Adrenal gland (tissue), 9 donors: ENCODE measurements at regions not wholly inside any gene's neighbourhood (a gene's known extent, or its start where the extent isn't known, plus 50 kb on each side); places are given as distances from the start of the nearest gene placed in this dataset.

ENCODE experiments used
- DNase-seq, 7 donors: peaks; one replicate each; pipeline ENCODE4 v3.0.0-alpha.2; 2019 to 2020
- H3K27ac ChIP-seq, 5 donors: fragments of 200-600 bp; sonication (generic) in 4 of 5; 1 replicate in 3 of 5; 2 replicates in 2 of 5; pipeline versions ENCODE4 v1.5.1 to v1.8.0; 2016 to 2020; ENCODE audit warnings: mild to moderate bottlenecking in 1 of 5
- H3K27me3 ChIP-seq: fragments of 200-600 bp; 2 replicates; pipeline ENCODE4 v1.8.0; 2021
- H3K36me3 ChIP-seq, 2 donors: fragments of 200-600 bp; replicated peaks in 1 of 2; 1 replicate in 1 of 2; 2 replicates in 1 of 2; pipeline versions ENCODE4 v1.5.1 to v1.8.0; 2018 to 2022
- H3K4me1 ChIP-seq, 2 donors: fragments of 200-600 bp; replicated peaks in 1 of 2; 1 replicate in 1 of 2; 2 replicates in 1 of 2; pipeline versions ENCODE4 v1.5.1 to v1.8.0; 2018 to 2021
- H3K4me3 ChIP-seq, 4 donors: fragments of 200-600 bp; sonication (generic) in 3 of 4; one replicate each; pipeline ENCODE4 v1.5.1; 2016 to 2018
- H3K9me3 ChIP-seq, 3 donors: fragments of 200-600 bp; sonication (generic) in 1 of 3; replicated peaks in 1 of 3; 1 replicate in 2 of 3; 2 replicates in 1 of 3; pipeline versions ENCODE4 v1.5.1 to v1.8.0; 2016 to 2021
- POLR2A ChIP-seq, 2 donors: fragments of 450-650 bp; IDR thresholded peaks; one replicate each; pipeline ENCODE4 v1.6.1; 2017; ENCODE audit warnings: antibody characterized with exemption in 2 of 2, mild to moderate bottlenecking in 2 of 2, moderate library complexity in 1 of 2
- WGBS, 4 donors: extraction: QIAGEN DNeasy Blood & Tissue Kit in 2 of 4; methylation state at CpG; one replicate each; pipeline versions ENCODE4 v1.1.5 to v1.1.7; 2013 to 2017; 5-methylcytosine and 5-hydroxymethylcytosine counted together
- intact Hi-C, 2 donors: fragments of 100-400 bp; cut with DNase I; formaldehyde crosslinking; loops; one replicate each; pipeline versions ENCODE4 v1.14.1 to v1.15.0; 2022 to 2023
- TF ChIP-seq, protein P1 (sequence below), 6 experiments: fragments of 450-650 bp in 4 of 6; fragments of 200-600 bp in 2 of 6; sonication (generic) in 1 of 6; IDR thresholded peaks; 1 replicate in 5 of 6; 2 replicates in 1 of 6; pipeline versions ENCODE4 v1.5.1 to v1.8.0; 2016 to 2021; ENCODE audit warnings: antibody characterized with exemption in 6 of 6, mild to moderate bottlenecking in 2 of 6, moderate library complexity in 1 of 6
- donor health status: healthy with polysubstance abuse.
- donor health status: Bipolar disorder and iron deficiency.
- donor health status: DM: yes; HTN: yes; CAD: no.
- donor health status: DM: no; HTN: no; CAD: no.
- donor health status: DM: no; HTN: no; CAD: no.

DNA sequence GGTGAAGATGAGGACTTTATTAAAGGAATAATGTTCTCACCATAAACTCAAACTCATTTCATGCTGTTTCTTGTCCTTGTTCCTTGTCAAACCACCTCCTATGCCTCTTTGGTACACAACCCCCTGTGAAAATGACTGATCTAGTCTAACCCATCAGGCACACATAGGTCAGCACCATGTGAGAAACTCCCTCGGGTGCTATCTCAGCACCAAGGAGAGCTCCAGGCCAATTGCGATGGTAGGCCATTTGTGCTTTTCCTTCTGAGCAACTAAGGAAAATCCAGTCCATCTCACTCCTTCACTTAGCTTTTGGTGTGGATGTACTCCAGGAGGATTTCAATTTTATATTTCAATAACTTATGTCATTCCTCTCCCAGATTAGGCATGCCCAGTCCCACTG lies 199.8 kb downstream of the ZNF608 start:
- Histone ChIP-seq H3K36me3 (no peaks in the 10 kb centered on the region), H3K4me3 (no peak overlapping the region), H3K9me3 (no peaks in the 10 kb centered on the region), H3K27ac (no peak overlapping the region), H3K4me1 (no peaks in the 10 kb centered on the region), H3K27me3 (no peaks in the 10 kb centered on the region)
- 34 to 51% (median 45%) methylated on average over 2 of the region's 2 CpGs for WGBS, 4 donors
- no peak for TF ChIP-seq POLR2A (IDR thresholded peaks at IDR 0.05)
- intact Hi-C loops, result no loop called here
- no peak for DNase-seq

- DNase-seq, result no peak
- 77 to 86% (median 81%) methylated on average over 2 of the region's 2 CpGs for WGBS, 4 donors
- intact Hi-C loops, result no loop called here
These were observed 201.9 kb downstream of the ZNF608 start for GRCh38 chr5:124544366-124545055.

DNA sequence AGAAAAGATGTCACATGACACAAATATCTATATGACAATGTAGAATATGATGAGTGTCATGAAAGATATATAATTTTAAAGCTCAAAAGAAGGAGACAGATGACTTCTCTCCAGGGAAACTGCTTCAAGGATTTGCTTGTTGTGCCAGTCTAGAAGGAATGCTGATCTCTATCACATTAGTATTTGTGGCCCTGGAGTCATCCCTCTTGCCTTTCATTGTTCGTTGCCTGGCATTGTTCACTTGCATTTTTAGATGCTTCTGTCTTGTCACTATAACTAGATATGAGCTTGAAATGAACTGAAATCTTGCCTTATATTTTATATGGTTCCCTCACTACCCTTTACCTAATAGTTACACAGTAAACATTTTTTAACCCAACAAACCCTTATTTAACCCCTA lies 207.5 kb downstream of the ZNF608 start:
- no peak overlapping the region for H3K27ac ChIP-seq
- no peaks in the 10 kb centered on the region for H3K36me3 ChIP-seq
- intact Hi-C loops, result loop anchor here in 1 of 2 donors (10.0 kb wide), 1 partner anchor 66 kb away; no protein-coding TSS in a partner anchor
- no peaks in the 10 kb centered on the region for H3K9me3 ChIP-seq
- no peak for TF ChIP-seq POLR2A (IDR thresholded peaks at IDR 0.05)
- TF ChIP-seq, protein P1, sequence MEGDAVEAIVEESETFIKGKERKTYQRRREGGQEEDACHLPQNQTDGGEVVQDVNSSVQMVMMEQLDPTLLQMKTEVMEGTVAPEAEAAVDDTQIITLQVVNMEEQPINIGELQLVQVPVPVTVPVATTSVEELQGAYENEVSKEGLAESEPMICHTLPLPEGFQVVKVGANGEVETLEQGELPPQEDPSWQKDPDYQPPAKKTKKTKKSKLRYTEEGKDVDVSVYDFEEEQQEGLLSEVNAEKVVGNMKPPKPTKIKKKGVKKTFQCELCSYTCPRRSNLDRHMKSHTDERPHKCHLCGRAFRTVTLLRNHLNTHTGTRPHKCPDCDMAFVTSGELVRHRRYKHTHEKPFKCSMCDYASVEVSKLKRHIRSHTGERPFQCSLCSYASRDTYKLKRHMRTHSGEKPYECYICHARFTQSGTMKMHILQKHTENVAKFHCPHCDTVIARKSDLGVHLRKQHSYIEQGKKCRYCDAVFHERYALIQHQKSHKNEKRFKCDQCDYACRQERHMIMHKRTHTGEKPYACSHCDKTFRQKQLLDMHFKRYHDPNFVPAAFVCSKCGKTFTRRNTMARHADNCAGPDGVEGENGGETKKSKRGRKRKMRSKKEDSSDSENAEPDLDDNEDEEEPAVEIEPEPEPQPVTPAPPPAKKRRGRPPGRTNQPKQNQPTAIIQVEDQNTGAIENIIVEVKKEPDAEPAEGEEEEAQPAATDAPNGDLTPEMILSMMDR (IDR thresholded peaks at IDR 0.05), result no peak
- H3K4me3 ChIP-seq, result no peak overlapping the region
- 76 to 84% (median 78%) methylated on average over 1 of the region's 1 CpG for WGBS, 4 donors
- no peaks in the 10 kb centered on the region for H3K4me1 ChIP-seq
- DNase-seq, result no peak
- H3K27me3 ChIP-seq, result no peaks in the 10 kb centered on the region

More at GRCh38 chr5:124544366-124545055, 201.9 kb downstream of the ZNF608 start:
- TF ChIP-seq POLR2A (IDR thresholded peaks at IDR 0.05), result no peak
- TF ChIP-seq, protein P1 (IDR thresholded peaks at IDR 0.05), result no peak
- Histone ChIP-seq H3K4me1 (no peaks in the 10 kb centered on the region), H3K27ac (no peak overlapping the region), H3K9me3 (no peaks in the 10 kb centered on the region), H3K27me3 (no peaks in the 10 kb centered on the region), H3K36me3 (no peaks in the 10 kb centered on the region), H3K4me3 (no peak overlapping the region)

DNA sequence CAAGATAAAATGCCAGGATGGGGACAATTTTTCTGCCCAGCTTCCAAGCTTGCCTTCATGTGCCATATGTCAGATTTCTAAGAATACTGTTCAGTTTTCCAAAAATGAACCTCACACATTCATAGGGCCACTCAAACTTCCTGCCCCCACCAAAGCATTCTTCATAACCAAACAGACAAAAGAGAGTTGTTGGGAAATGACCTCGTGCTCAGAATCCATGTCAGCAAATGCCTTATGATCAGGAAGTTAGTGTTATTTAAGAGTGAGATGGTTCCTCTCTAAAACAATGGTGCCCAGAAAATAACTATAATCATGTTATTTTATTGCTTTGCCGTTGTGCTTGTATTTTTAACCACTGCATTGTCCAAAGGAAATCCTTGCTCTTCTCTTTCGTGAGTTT lies 208.2 kb downstream of the ZNF608 start:
- TF ChIP-seq POLR2A (IDR thresholded peaks at IDR 0.05), result no peak
- TF ChIP-seq, protein P1 (IDR thresholded peaks at IDR 0.05), result no peak
- WGBS, 4 donors, result 61 to 71% (median 67%) methylated on average over 3 of the region's 3 CpGs
- no peaks in the 10 kb centered on the region for H3K4me1 ChIP-seq
- H3K9me3 ChIP-seq, result no peaks in the 10 kb centered on the region
- H3K27ac ChIP-seq, result peak overlapping the region in 1 of 5 donors; percentile 49
- no peak for DNase-seq
- H3K27me3 ChIP-seq, result no peaks in the 10 kb centered on the region
- no peak overlapping the region for H3K4me3 ChIP-seq
- intact Hi-C loops, result loop anchor here in 1 of 2 donors (10.0 kb wide), 1 partner anchor 67 kb away; no protein-coding TSS in a partner anchor
- H3K36me3 ChIP-seq, result no peaks in the 10 kb centered on the region

DNA sequence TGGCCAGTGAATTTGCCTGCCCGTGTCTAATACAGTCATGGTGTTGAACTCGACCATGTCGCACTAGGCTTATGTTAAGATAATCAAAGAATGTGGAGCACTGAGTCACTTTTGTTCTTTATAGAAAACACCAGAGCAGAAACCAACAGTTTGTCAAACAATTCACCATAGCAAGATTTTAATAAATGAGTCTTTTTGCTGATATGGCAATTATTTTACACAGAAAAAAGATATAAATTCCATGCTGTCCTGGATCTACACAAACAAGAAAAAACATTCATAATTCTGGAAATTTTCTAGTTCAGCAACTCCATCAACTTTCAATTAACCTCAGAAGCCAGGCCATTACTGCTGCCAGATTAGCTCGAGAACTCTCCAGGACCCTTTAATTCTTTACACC lies 208.9 kb downstream of the ZNF608 start:
- Histone ChIP-seq H3K4me3 (no peak overlapping the region), H3K27ac (peak overlapping the region in 1 of 5 donors; percentile 49), H3K36me3 (no peaks in the 10 kb centered on the region), H3K4me1 (no peaks in the 10 kb centered on the region), H3K27me3 (no peaks in the 10 kb centered on the region), H3K9me3 (no peaks in the 10 kb centered on the region)
- 90 to 95% (median 92%) methylated on average over 4 of the region's 4 CpGs for WGBS, 4 donors
- intact Hi-C loops, result loop anchor here in 1 of 2 donors (10.0 kb wide), 1 partner anchor 67 kb away; no protein-coding TSS in a partner anchor
- no peak for TF ChIP-seq POLR2A (IDR thresholded peaks at IDR 0.05)
- TF ChIP-seq, protein P1 (IDR thresholded peaks at IDR 0.05), result no peak
- no peak for DNase-seq
